ENCODE measurements at regions not wholly inside any gene's neighbourhood (a gene's known extent, or its start where the extent isn't known, plus 50 kb on each side); places are given as distances from the start of the nearest gene placed in this dataset.

- DNase-seq (ENCODE audit: low read depth in 2 of 3, low spot score in 2 of 3): no peak
These were observed 204.2 kb downstream of the CHRM3 start for GRCh38 chr1:239590556-239590955.

- DNase-seq (ENCODE audit: low read depth in 2 of 3, low spot score in 2 of 3): no peak
These were observed 207.2 kb downstream of the CHRM3 start for GRCh38 chr1:239593527-239593926.

GRCh38 chr1:239600588-239600987 lies 214.2 kb downstream of the CHRM3 start:
- DNase-seq (ENCODE audit: low read depth in 2 of 3, low spot score in 2 of 3): no peak

- DNase-seq (ENCODE audit: low read depth in 2 of 3, low spot score in 2 of 3): no peak
These were observed 214.7 kb downstream of the CHRM3 start for GRCh38 chr1:239601108-239601507.

- DNase-seq (ENCODE audit: low read depth in 2 of 3, low spot score in 2 of 3): no peak
These were observed 217.2 kb downstream of the CHRM3 start for GRCh38 chr1:239603530-239603929.

GRCh38 chr1:239606850-239607400 lies 220.6 kb downstream of the CHRM3 start:
- no peak for DNase-seq (ENCODE audit: low read depth in 2 of 3, low spot score in 2 of 3)

GRCh38 chr1:239608469-239608868 lies 222.1 kb downstream of the CHRM3 start:
- DNase-seq (ENCODE audit: low read depth in 2 of 3, low spot score in 2 of 3): no peak

- no peak for DNase-seq (ENCODE audit: low read depth in 2 of 3, low spot score in 2 of 3)
These were observed 226.0 kb downstream of the CHRM3 start for GRCh38 chr1:239612379-239612778.

GRCh38 chr1:239616673-239617072 lies 230.3 kb downstream of the CHRM3 start:
- no peak for DNase-seq (ENCODE audit: low read depth in 2 of 3, low spot score in 2 of 3)

GRCh38 chr1:239617259-239617658 lies 230.9 kb downstream of the CHRM3 start:
- no peak for DNase-seq (ENCODE audit: low read depth in 2 of 3, low spot score in 2 of 3)

- no peak for DNase-seq (ENCODE audit: low read depth in 2 of 3, low spot score in 2 of 3)
These were observed 231.4 kb downstream of the CHRM3 start for GRCh38 chr1:239617731-239618130.

- no peak for DNase-seq (ENCODE audit: low read depth in 2 of 3, low spot score in 2 of 3)
These were observed 232.8 kb downstream of the CHRM3 start for GRCh38 chr1:239619190-239619589.

- DNase-seq (ENCODE audit: low read depth in 2 of 3, low spot score in 2 of 3): no peak
These were observed 244.4 kb downstream of the CHRM3 start for GRCh38 chr1:239630767-239631166.

GRCh38 chr1:239633432-239633831 lies 247.1 kb downstream of the CHRM3 start:
- no peak for DNase-seq (ENCODE audit: low read depth in 2 of 3, low spot score in 2 of 3)

GRCh38 chr1:239635276-239635675 lies 248.9 kb downstream of the CHRM3 start:
- DNase-seq (ENCODE audit: low read depth in 2 of 3, low spot score in 2 of 3): no peak

- DNase-seq (ENCODE audit: low read depth in 2 of 3, low spot score in 2 of 3): no peak
These were observed 250.0 kb downstream of the CHRM3 start for GRCh38 chr1:239636347-239636746.

- DNase-seq (ENCODE audit: low read depth in 2 of 3, low spot score in 2 of 3): no peak
These were observed 258.2 kb downstream of the CHRM3 start for GRCh38 chr1:239644604-239645003.

GRCh38 chr1:239647045-239647444 lies 260.7 kb downstream of the CHRM3 start:
- no peak for DNase-seq (ENCODE audit: low read depth in 2 of 3, low spot score in 2 of 3)

GRCh38 chr1:239647964-239648632 lies 261.7 kb downstream of the CHRM3 start:
- DNase-seq (ENCODE audit: low read depth in 2 of 3, low spot score in 2 of 3): no peak

GRCh38 chr1:239655023-239655422 lies 268.7 kb downstream of the CHRM3 start:
- DNase-seq (ENCODE audit: low read depth in 2 of 3, low spot score in 2 of 3): no peak

- no peak for DNase-seq (ENCODE audit: low read depth in 2 of 3, low spot score in 2 of 3)
These were observed 270.9 kb downstream of the CHRM3 start for GRCh38 chr1:239657291-239657690.

- no peak for DNase-seq (ENCODE audit: low read depth in 2 of 3, low spot score in 2 of 3)
These were observed 276.6 kb downstream of the CHRM3 start for GRCh38 chr1:239662950-239663349.

- DNase-seq (ENCODE audit: low read depth in 2 of 3, low spot score in 2 of 3): no peak
These were observed 285.9 kb downstream of the CHRM3 start for GRCh38 chr1:239672256-239672655.

All from hematopoietic multipotent progenitor cell (in vitro differentiated cells).